ENCODE measurements at regions not wholly inside any gene's neighbourhood (a gene's known extent, or its start where the extent isn't known, plus 50 kb on each side); places are given as distances from the start of the nearest gene placed in this dataset.

- TF ChIP-seq CTCF (IDR thresholded peaks at IDR 0.05), result no peak
- TF ChIP-seq POLR2A (IDR thresholded peaks at IDR 0.05), result no peak
- TF ChIP-seq POLR2AphosphoS5 (IDR thresholded peaks at IDR 0.05), result no peak
Measured at GRCh38 chr2:175557810-175558377, 376.4 kb upstream of the ATP5MC3 start.
